ENCODE measurements at regions not wholly inside any gene's neighbourhood (a gene's known extent, or its start where the extent isn't known, plus 50 kb on each side); places are given as distances from the start of the nearest gene placed in this dataset.

GRCh38 chr4:41478518-41478917, 59.4 kb upstream of the LIMCH1 start:
- no peak overlapping the region for H3K4me3 ChIP-seq (ENCODE audit: low read depth, low read length)
- no peak for DNase-seq (ENCODE audit: low read depth)
- no peak for TF ChIP-seq CTCF (conservative IDR thresholded peaks at IDR 0.05; ENCODE audit: low read depth, low read length)

GRCh38 chr4:41480896-41481311, 57.1 kb upstream of the LIMCH1 start:
- H3K4me3 ChIP-seq (ENCODE audit: low read depth, low read length), result no peak overlapping the region
- no peak for DNase-seq (ENCODE audit: low read depth)
- no peak for TF ChIP-seq CTCF (conservative IDR thresholded peaks at IDR 0.05; ENCODE audit: low read depth, low read length)

- DNase-seq (ENCODE audit: low read depth), result no peak
- no peak overlapping the region for H3K4me3 ChIP-seq (ENCODE audit: low read depth, low read length)
- TF ChIP-seq CTCF (conservative IDR thresholded peaks at IDR 0.05; ENCODE audit: low read depth, low read length), result no peak
Measured at GRCh38 chr4:41483771-41484170, 54.2 kb upstream of the LIMCH1 start.

- TF ChIP-seq CTCF (conservative IDR thresholded peaks at IDR 0.05; ENCODE audit: low read depth, low read length), result no peak
- no peak for DNase-seq (ENCODE audit: low read depth)
- H3K4me3 ChIP-seq (ENCODE audit: low read depth, low read length), result no peak overlapping the region
Measured at GRCh38 chr4:41485041-41485440, 52.9 kb upstream of the LIMCH1 start.

- TF ChIP-seq CTCF (conservative IDR thresholded peaks at IDR 0.05; ENCODE audit: low read depth, low read length), result no peak
- no peak overlapping the region for H3K4me3 ChIP-seq (ENCODE audit: low read depth, low read length)
- DNase-seq (ENCODE audit: low read depth), result no peak
Measured at GRCh38 chr4:41487868-41488440, 50.0 kb upstream of the LIMCH1 start.
